ENCODE measurements at regions not wholly inside any gene's neighbourhood (a gene's known extent, or its start where the extent isn't known, plus 50 kb on each side); places are given as distances from the start of the nearest gene placed in this dataset.

DNA sequence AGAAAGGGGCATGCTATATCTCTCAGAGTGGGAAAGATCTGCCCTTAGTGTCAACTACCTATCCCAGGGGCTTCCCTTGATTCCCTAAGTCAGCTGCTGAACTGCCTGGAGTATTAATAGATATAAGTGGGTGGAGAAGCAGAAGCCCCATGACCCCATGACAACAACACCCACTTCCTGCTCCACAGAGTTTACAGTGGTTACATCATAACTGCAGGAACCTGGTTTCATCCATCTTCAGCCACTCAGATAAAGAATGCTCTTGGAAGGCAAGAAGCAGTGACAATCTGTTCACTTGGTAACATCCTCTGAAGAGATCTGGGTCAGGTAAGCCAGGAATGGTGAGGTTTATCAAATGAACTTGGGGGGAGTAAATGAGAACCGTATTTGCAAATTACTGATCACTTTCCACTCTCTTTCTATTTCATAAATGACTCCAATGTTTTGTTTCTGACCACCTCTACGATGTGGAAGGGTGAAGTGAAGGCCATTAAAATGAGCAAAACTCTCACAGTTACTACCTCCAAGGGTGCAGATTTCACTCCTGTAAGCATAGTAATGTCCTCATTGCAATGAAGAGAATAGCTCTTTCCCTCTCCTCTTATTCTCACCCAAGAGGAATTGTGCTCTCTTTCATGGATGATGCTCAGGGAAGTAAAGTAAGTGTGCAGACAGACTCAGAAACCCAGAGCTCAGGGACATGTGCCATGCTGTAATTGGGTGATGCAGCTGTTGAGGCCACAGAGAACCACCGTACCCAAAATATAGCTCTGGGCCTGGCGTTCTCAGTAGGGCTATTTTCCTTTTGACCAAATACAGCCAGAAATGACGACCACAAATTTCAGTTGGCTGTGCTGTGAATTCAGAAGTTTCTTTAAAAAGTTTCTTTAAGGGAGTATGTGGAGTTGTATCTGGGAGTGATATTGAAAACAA lies 192.8 kb upstream of the APCDD1 start:
- TF ChIP-seq, protein P1, sequence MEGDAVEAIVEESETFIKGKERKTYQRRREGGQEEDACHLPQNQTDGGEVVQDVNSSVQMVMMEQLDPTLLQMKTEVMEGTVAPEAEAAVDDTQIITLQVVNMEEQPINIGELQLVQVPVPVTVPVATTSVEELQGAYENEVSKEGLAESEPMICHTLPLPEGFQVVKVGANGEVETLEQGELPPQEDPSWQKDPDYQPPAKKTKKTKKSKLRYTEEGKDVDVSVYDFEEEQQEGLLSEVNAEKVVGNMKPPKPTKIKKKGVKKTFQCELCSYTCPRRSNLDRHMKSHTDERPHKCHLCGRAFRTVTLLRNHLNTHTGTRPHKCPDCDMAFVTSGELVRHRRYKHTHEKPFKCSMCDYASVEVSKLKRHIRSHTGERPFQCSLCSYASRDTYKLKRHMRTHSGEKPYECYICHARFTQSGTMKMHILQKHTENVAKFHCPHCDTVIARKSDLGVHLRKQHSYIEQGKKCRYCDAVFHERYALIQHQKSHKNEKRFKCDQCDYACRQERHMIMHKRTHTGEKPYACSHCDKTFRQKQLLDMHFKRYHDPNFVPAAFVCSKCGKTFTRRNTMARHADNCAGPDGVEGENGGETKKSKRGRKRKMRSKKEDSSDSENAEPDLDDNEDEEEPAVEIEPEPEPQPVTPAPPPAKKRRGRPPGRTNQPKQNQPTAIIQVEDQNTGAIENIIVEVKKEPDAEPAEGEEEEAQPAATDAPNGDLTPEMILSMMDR (IDR thresholded peaks at IDR 0.05; ENCODE audit: insufficient read depth, low read depth, low read length): no peak
- no peak for TF ChIP-seq EZH2 (IDR thresholded peaks at IDR 0.05; ENCODE audit: insufficient read depth, low read length)

All from astrocyte (in vitro differentiated cells and primary cell).